A549 (cell line): ENCODE measurements at regions not wholly inside any gene's neighbourhood (a gene's known extent, or its start where the extent isn't known, plus 50 kb on each side); places are given as distances from the start of the nearest gene placed in this dataset.

Experiments used
- CHD2 ChIP-seq: fragments of 150-350 bp; IDR thresholded peaks from 2 replicates; pipeline ENCODE4 v1.6.1; 2014; ENCODE audit warnings: low read length; ENCODE audit not compliant: partially characterized antibody
- CHD4 ChIP-seq: fragments of 200-600 bp; sonication (generic); IDR thresholded peaks from 2 replicates; pipeline ENCODE4 v1.6.1; 2016; ENCODE audit warnings: antibody characterized with exemption, mild to moderate bottlenecking, borderline replicate concordance
- EHMT2 ChIP-seq: fragments of 200-600 bp; sonication (generic); IDR thresholded peaks from 2 replicates; pipeline ENCODE4 v1.6.1; 2016; ENCODE audit warnings: antibody characterized with exemption, low read depth, mild to moderate bottlenecking, moderate library complexity
- HDAC2 ChIP-seq: fragments of 200-600 bp; sonication (generic); IDR thresholded peaks from 2 replicates; pipeline ENCODE4 v1.6.1; 2016
- NR3C1 ChIP-seq: fragments of >200 bp; sonication (Bioruptor Twin); formaldehyde crosslinking; IDR thresholded peaks from 3 replicates; pipeline ENCODE4 v1.6.1; 2017
- ZFP36 ChIP-seq: fragments of 450-650 bp; IDR thresholded peaks from 2 replicates; pipeline ENCODE4 v1.6.1; 2014; ENCODE audit warnings: borderline replicate concordance; ENCODE audit not compliant: partially characterized antibody
- TF ChIP-seq, protein P1 (sequence below): fragments of >200 bp; sonication (Bioruptor Twin); formaldehyde crosslinking; IDR thresholded peaks from 3 replicates; pipeline ENCODE4 v1.5.1; 2016

DNA sequence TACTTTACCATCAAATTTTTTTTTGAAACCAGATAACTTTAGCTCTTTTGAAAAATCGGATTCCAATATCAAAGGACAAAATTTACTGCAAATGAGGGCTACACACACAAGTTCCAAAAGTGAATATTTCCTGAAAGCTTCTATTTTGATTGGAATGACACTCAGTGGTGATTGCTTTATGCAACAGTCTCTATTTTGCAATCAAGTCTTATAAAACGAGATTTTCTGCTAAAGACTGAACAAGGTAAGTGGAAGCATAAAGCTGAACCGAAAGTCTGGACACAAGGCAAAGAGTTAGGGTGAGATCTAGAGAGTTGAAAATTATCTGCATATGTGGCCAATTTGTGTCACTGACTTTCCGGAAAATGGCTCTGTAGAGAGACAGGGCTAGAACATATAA lies 145.0 kb upstream of the OSR1 start:
- TF ChIP-seq ZFP36 (no peak), CHD2 (no peak), CHD4 (no peak), NR3C1 (no peak), HDAC2 (no peak), EHMT2 (no peak)
- TF ChIP-seq, protein P1, sequence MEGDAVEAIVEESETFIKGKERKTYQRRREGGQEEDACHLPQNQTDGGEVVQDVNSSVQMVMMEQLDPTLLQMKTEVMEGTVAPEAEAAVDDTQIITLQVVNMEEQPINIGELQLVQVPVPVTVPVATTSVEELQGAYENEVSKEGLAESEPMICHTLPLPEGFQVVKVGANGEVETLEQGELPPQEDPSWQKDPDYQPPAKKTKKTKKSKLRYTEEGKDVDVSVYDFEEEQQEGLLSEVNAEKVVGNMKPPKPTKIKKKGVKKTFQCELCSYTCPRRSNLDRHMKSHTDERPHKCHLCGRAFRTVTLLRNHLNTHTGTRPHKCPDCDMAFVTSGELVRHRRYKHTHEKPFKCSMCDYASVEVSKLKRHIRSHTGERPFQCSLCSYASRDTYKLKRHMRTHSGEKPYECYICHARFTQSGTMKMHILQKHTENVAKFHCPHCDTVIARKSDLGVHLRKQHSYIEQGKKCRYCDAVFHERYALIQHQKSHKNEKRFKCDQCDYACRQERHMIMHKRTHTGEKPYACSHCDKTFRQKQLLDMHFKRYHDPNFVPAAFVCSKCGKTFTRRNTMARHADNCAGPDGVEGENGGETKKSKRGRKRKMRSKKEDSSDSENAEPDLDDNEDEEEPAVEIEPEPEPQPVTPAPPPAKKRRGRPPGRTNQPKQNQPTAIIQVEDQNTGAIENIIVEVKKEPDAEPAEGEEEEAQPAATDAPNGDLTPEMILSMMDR: no peak
